ENCODE measurements at regions not wholly inside any gene's neighbourhood (a gene's known extent, or its start where the extent isn't known, plus 50 kb on each side); places are given as distances from the start of the nearest gene placed in this dataset.

DNA sequence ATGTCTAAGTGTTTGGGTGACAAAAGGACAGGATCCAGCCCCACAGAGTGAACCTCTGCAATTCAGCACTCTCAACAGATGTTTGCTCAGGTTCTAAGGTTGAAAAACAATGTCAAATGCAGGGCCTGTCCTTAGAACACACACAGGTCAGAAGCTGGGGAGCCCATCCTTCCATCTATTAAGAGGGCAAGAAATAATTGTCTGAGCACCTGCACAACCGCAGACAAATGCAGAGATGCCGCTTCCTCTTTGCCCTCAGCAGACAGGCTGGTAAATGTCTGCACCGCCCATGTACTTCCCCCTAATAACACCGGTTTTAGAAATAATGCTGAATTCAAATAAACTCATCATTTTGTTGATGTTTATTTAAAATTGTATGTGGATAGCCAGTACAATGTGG, 414.5 kb upstream of the ADAMTS16 start:
- TF ChIP-seq CTCF (IDR thresholded peaks at IDR 0.05), result no peak
- no peak for TF ChIP-seq POLR2A (IDR thresholded peaks at IDR 0.05)
